ENCODE measurements at regions not wholly inside any gene's neighbourhood (a gene's known extent, or its start where the extent isn't known, plus 50 kb on each side); places are given as distances from the start of the nearest gene placed in this dataset.
"Not testable (repeated sequence)": the region's sequence is repeated elsewhere in the genome, so short reads cannot be mapped to it uniquely, and the experiment has no call there.

DNA sequence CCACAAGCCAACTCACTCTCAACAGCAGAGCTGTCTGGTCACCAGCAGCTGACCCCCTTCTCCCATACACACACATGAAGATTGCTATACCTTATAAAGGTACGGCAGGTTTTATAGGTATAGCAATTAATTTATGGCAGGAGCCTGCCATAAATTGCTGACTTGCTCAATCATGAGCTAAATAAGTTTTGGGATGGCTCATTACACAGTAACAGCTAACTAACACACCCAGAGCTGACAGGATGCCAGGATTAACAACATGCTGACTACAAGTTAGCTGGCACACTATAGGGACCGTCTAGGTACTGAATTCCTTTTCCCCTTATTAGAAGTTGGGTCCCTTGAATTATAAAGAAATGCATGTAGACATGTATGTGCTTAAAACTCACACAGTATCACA, 150.3 kb upstream of the KCNJ18 start:
- TF ChIP-seq, protein P1, sequence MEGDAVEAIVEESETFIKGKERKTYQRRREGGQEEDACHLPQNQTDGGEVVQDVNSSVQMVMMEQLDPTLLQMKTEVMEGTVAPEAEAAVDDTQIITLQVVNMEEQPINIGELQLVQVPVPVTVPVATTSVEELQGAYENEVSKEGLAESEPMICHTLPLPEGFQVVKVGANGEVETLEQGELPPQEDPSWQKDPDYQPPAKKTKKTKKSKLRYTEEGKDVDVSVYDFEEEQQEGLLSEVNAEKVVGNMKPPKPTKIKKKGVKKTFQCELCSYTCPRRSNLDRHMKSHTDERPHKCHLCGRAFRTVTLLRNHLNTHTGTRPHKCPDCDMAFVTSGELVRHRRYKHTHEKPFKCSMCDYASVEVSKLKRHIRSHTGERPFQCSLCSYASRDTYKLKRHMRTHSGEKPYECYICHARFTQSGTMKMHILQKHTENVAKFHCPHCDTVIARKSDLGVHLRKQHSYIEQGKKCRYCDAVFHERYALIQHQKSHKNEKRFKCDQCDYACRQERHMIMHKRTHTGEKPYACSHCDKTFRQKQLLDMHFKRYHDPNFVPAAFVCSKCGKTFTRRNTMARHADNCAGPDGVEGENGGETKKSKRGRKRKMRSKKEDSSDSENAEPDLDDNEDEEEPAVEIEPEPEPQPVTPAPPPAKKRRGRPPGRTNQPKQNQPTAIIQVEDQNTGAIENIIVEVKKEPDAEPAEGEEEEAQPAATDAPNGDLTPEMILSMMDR (IDR thresholded peaks at IDR 0.05; ENCODE audit: poor library complexity, severe bottlenecking), result no peak
- Histone ChIP-seq H3K27ac (ENCODE audit: poor library complexity, severe bottlenecking) (no peak overlapping the region), H3K9me3 (ENCODE audit: severe bottlenecking) (peaks cover 4% of the 10 kb centered on the region), H3K4me1 (ENCODE audit: insufficient read depth, poor library complexity, severe bottlenecking) (peaks cover 11% of the 10 kb centered on the region), H3K4me3 (ENCODE audit: severe bottlenecking) (no peak overlapping the region), H3K27me3 (ENCODE audit: insufficient read depth, poor library complexity, severe bottlenecking) (no peaks in the 10 kb centered on the region), H3K36me3 (ENCODE audit: low read depth) (peaks cover 13% of the 10 kb centered on the region)
- ATAC-seq (ENCODE audit: low read depth) (no peak), DNase-seq (ENCODE audit: low spot score) (no peak)

DNA sequence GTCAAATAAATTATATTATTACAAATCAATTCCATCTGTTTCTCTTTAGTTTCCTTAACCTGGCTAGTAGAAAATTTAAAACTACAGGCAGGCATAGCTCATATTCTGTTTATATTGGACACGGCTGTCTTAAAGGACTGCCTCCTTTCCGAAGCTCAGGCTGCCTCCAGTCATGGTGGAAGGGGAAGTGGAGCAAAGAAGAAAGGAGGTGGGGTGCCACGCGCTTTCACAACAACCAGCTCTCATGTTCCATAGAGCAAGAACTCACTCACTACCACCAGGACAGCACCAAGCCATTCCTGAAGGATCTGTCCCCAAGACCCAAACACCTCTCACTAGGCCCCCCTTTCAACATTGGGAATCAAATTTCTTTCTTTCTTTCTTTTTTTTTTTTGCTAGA, 149.3 kb upstream of the KCNJ18 start:
- TF ChIP-seq, protein P1 (IDR thresholded peaks at IDR 0.05; ENCODE audit: poor library complexity, severe bottlenecking), result no peak
- Histone ChIP-seq H3K27ac (ENCODE audit: poor library complexity, severe bottlenecking) (no peak overlapping the region), H3K4me3 (ENCODE audit: severe bottlenecking) (no peak overlapping the region), H3K4me1 (ENCODE audit: insufficient read depth, poor library complexity, severe bottlenecking) (peaks cover 11% of the 10 kb centered on the region), H3K36me3 (ENCODE audit: low read depth) (peaks cover 16% of the 10 kb centered on the region), H3K9me3 (ENCODE audit: severe bottlenecking) (peaks cover 4% of the 10 kb centered on the region), H3K27me3 (ENCODE audit: insufficient read depth, poor library complexity, severe bottlenecking) (no peaks in the 10 kb centered on the region)
- no peak for ATAC-seq (ENCODE audit: low read depth)
- no peak for DNase-seq (ENCODE audit: low spot score)

DNA sequence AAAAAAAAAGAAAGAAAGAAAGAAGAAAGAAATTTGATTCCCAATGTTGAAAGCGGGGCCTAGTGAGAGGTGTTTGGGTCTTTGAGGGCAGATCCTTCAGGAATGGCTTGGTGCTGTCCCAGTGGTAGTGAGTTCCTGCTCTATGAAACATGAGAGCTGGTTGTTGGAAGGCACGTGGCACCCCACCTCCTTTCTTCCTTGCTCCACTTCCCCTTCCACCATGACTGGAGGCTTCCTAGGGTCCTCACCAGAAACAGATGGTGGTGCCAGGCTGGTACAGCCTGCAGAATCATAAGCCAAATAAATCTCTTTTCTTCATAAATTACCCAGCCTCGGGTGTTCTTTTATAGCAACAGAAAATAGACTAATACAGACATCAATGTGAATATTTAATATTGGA, 147.3 kb upstream of the KCNJ18 start:
- no peaks in the 10 kb centered on the region for H3K9me3 ChIP-seq (ENCODE audit: severe bottlenecking)
- no peak for DNase-seq (ENCODE audit: low spot score)
- H3K4me3 ChIP-seq (ENCODE audit: severe bottlenecking), result no peak overlapping the region
- ATAC-seq (ENCODE audit: low read depth), result no peak
- TF ChIP-seq, protein P1 (IDR thresholded peaks at IDR 0.05; ENCODE audit: poor library complexity, severe bottlenecking), result no peak
- H3K27me3 ChIP-seq (ENCODE audit: insufficient read depth, poor library complexity, severe bottlenecking), result no peaks in the 10 kb centered on the region
- H3K27ac ChIP-seq (ENCODE audit: poor library complexity, severe bottlenecking), result no peak overlapping the region
- peaks cover 15% of the 10 kb centered on the region for H3K36me3 ChIP-seq (ENCODE audit: low read depth)
- H3K4me1 ChIP-seq (ENCODE audit: insufficient read depth, poor library complexity, severe bottlenecking), result peaks cover 4% of the 10 kb centered on the region

DNA sequence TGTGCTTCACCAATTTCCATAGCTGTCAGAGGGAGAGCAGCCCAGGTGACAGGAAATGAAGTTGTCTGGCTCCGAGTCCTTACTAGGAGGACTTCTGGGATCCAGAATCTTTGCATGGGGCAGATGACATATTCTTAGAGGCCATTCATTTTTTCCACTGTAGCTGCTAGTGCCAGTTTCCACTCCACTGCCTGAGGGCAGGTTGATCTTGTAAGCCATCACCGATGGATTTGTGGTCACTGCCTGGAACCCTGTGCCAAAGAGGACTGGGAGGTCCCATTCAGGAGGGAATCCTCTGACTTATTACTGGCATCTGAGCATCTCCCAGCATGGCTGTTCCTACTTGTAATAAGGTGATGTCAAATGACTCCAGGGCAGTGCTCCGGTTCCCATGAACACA, 144.1 kb upstream of the KCNJ18 start:
- Histone ChIP-seq H3K4me1 (ENCODE audit: insufficient read depth, poor library complexity, severe bottlenecking) (peaks cover 11% of the 10 kb centered on the region), H3K9me3 (ENCODE audit: severe bottlenecking) (no peaks in the 10 kb centered on the region), H3K4me3 (ENCODE audit: severe bottlenecking) (no peak overlapping the region), H3K36me3 (ENCODE audit: low read depth) (peaks cover 15% of the 10 kb centered on the region; the same call in 1 of the 2 replicates), H3K27ac (ENCODE audit: poor library complexity, severe bottlenecking) (no peak overlapping the region), H3K27me3 (ENCODE audit: insufficient read depth, poor library complexity, severe bottlenecking) (no peaks in the 10 kb centered on the region)
- TF ChIP-seq, protein P1 (IDR thresholded peaks at IDR 0.05; ENCODE audit: poor library complexity, severe bottlenecking), result no peak
- DNase-seq (ENCODE audit: low spot score), result no peak
- no peak for ATAC-seq (ENCODE audit: low read depth)

DNA sequence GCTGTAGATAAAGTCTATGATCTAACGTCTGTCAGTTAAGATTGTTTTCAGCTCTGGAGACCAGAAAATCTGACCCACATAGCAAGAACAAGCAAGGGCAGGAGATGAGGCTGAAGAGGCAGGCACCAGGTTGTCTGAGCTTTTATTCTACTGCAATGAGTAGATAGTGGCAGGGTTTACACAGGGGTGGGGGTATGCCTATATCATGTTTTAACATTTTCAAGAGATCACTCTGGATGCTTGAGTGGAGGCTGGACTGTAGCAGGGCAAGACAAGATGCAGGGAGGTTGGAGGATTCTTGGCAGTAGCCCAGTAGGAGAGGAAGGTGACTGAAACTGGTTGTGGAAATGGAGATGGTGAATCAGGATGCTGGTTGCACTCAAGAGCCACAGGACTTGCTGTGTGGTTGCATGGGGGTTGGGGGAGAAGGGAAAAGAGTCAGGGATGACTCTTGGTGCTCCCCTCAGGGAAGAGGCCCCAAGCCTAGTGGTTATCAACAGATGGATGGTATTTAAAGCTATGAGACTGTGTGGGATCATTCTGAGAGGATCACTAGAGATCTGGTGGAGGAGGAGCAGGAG, 143.1 kb upstream of the KCNJ18 start:
- H3K36me3 ChIP-seq (ENCODE audit: low read depth), result peaks cover 10% of the 10 kb centered on the region; the same call in 1 of the 2 replicates
- no peak for DNase-seq (ENCODE audit: low spot score)
- TF ChIP-seq, protein P1 (IDR thresholded peaks at IDR 0.05; ENCODE audit: poor library complexity, severe bottlenecking), result no peak
- no peaks in the 10 kb centered on the region for H3K9me3 ChIP-seq (ENCODE audit: severe bottlenecking)
- H3K27me3 ChIP-seq (ENCODE audit: insufficient read depth, poor library complexity, severe bottlenecking), result no peaks in the 10 kb centered on the region
- ATAC-seq (ENCODE audit: low read depth), result no peak
- H3K4me3 ChIP-seq (ENCODE audit: severe bottlenecking), result no peak overlapping the region
- peaks cover 11% of the 10 kb centered on the region for H3K4me1 ChIP-seq (ENCODE audit: insufficient read depth, poor library complexity, severe bottlenecking)
- H3K27ac ChIP-seq (ENCODE audit: poor library complexity, severe bottlenecking), result peak overlapping the region; percentile 12

DNA sequence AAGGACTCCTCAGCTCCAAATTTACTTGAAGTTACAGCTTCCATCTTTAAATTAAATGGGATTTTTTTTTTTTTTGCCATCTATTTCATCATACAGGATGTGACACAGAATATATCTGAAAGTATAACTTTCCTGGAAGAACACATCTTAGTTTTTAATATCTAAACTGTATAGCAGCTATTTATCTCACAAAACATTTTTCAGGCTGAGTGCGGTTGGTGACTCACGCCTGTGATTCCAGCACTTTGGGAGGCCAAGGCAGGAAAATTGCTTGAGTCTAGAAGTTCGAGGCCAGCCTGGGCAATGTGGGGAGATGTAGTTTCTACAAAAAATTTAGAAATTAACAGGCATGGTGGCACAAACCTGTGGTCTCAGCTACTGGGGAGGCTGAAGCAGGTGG, 142.3 kb upstream of the KCNJ18 start:
- not testable (repeated sequence) for DNase-seq (ENCODE audit: low spot score); H3K9me3 ChIP-seq (ENCODE audit: severe bottlenecking); H3K36me3 ChIP-seq (ENCODE audit: low read depth); H3K27me3 ChIP-seq (ENCODE audit: insufficient read depth, poor library complexity, severe bottlenecking); ATAC-seq (ENCODE audit: low read depth)
- Histone ChIP-seq H3K4me1 (ENCODE audit: insufficient read depth, poor library complexity, severe bottlenecking) (peaks cover 11% of the 10 kb centered on the region), H3K4me3 (ENCODE audit: severe bottlenecking) (peak overlapping the region; percentile 80), H3K27ac (ENCODE audit: poor library complexity, severe bottlenecking) (peak overlapping the region; percentile 12)
